Erythroblast (primary cell): ENCODE measurements at regions not wholly inside any gene's neighbourhood (a gene's known extent, or its start where the extent isn't known, plus 50 kb on each side); places are given as distances from the start of the nearest gene placed in this dataset.

Experiments used
- GATA1 ChIP-seq: IDR thresholded peaks from 2 replicates; pipeline ENCODE4 v1.6.1; 2011; ENCODE audit warnings: low read depth, mild to moderate bottlenecking, control low read depth, low read length, moderate library complexity
- POLR2A ChIP-seq: IDR thresholded peaks from 2 replicates; pipeline ENCODE4 v1.6.1; 2011; ENCODE audit warnings: mild to moderate bottlenecking, low read length

DNA sequence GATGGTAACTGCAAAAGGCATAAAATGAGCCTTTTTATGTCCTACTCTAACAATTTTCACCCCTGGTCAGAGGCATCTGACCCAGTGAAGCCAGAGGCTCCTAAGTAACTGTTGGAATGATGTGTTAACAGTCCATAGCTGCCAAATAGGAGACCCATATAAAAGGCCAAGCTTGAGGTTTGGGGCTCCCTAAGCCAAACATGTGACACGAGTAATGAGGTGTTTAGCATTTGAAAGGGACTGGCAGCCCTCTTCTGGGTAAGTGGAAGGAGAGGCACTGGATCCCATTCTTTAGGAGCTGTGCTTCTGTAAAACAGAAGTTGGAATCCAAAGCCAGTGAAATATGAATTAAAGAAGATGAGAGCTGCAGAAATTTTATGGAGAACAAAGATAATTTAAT lies 100.6 kb upstream of the PNPLA4 start:
- no peak for TF ChIP-seq POLR2A
- no peak for TF ChIP-seq GATA1
